ENCODE measurements at regions not wholly inside any gene's neighbourhood (a gene's known extent, or its start where the extent isn't known, plus 50 kb on each side); places are given as distances from the start of the nearest gene placed in this dataset.

- no peak for TF ChIP-seq CTCF (optimal IDR thresholded peaks at IDR 0.05 in 1 of 3, IDR thresholded peaks at IDR 0.05 in 1 of 3, conservative IDR thresholded peaks at IDR 0.05 in 1 of 3; ENCODE audit: extremely low read depth in 1 of 3, insufficient read depth in 2 of 3, low read length in 3 of 3)
- no peak for TF ChIP-seq EZH2 (IDR thresholded peaks at IDR 0.05; ENCODE audit: low read length)
These were observed 218.1 kb upstream of the SIX2 start for GRCh38 chr2:45227347-45227746.

Measured in keratinocyte (primary cell).